HCT116 (cell line): ENCODE measurements at regions not wholly inside any gene's neighbourhood (a gene's known extent, or its start where the extent isn't known, plus 50 kb on each side); places are given as distances from the start of the nearest gene placed in this dataset.
"Not testable (repeated sequence)": the region's sequence is repeated elsewhere in the genome, so short reads cannot be mapped to it uniquely, and the experiment has no call there.

ENCODE experiments used
- CTCF ChIP-seq, 3 experiments: fragments of 200-600 bp in 1 of 3; sonication (generic) in 1 of 3; IDR thresholded peaks in 2 of 3; conservative IDR thresholded peaks in 1 of 3; 2 replicates each; pipeline ENCODE4 v1.5.1; 2012 to 2017; ENCODE audit warnings: low read depth in 2 of 3, low read length in 2 of 3, antibody characterized with exemption in 1 of 3, borderline replicate concordance in 1 of 3, control low read depth in 1 of 3, mild to moderate bottlenecking in 1 of 3, mixed read lengths in 1 of 3, mixed run types in 1 of 3, moderate library complexity in 1 of 3; ENCODE audit not compliant: insufficient read depth in 1 of 3
- TCF7L2 ChIP-seq: IDR thresholded peaks from 2 replicates; pipeline ENCODE4 v1.7.0; 2011; ENCODE audit warnings: borderline replicate concordance, inconsistent platforms; ENCODE audit not compliant: insufficient read depth, insufficient read length; ENCODE audit errors: extremely low read depth

GRCh38 chr1:120941836-120942217 is 52.3 kb downstream of the PPIAL4A start:
- TF ChIP-seq CTCF (IDR thresholded peaks at IDR 0.05 in 2 of 3, conservative IDR thresholded peaks at IDR 0.05 in 1 of 3; ENCODE audit: borderline replicate concordance in 1 of 3, insufficient read depth in 1 of 3, low read depth in 2 of 3, low read length in 2 of 3), result not testable (repeated sequence)
- peak; percentile 44 for TF ChIP-seq TCF7L2
